ENCODE measurements at regions not wholly inside any gene's neighbourhood (a gene's known extent, or its start where the extent isn't known, plus 50 kb on each side); places are given as distances from the start of the nearest gene placed in this dataset.

GRCh38 chr2:103982691-103983090 is 871.2 kb upstream of the POU3F3 start:
- Histone ChIP-seq H3K36me3 (ENCODE audit: insufficient read depth, low read length) (no peaks in the 10 kb centered on the region), H3K9me3 (ENCODE audit: insufficient read depth, low read depth, low read length) (no peaks in the 10 kb centered on the region), H3K4me1 (ENCODE audit: insufficient read depth, low read length) (peaks cover 10% of the 10 kb centered on the region), H3K4me3 (ENCODE audit: low read length) (no peak overlapping the region), H3K27me3 (ENCODE audit: insufficient read depth, low read length) (no peaks in the 10 kb centered on the region), H3K9ac (ENCODE audit: low read depth, low read length) (no peak overlapping the region), H3K27ac (ENCODE audit: low read depth, low read length) (no peak overlapping the region)
- 100% methylated on average over 3 of the region's 3 CpGs for WGBS

- Histone ChIP-seq H3K9ac (ENCODE audit: low read depth, low read length) (no peak overlapping the region), H3K27ac (ENCODE audit: low read depth, low read length) (no peak overlapping the region), H3K27me3 (ENCODE audit: insufficient read depth, low read length) (no peaks in the 10 kb centered on the region), H3K4me1 (ENCODE audit: insufficient read depth, low read length) (peaks cover 10% of the 10 kb centered on the region), H3K9me3 (ENCODE audit: insufficient read depth, low read depth, low read length) (no peaks in the 10 kb centered on the region), H3K36me3 (ENCODE audit: insufficient read depth, low read length) (no peaks in the 10 kb centered on the region), H3K4me3 (ENCODE audit: low read length) (no peak overlapping the region)
- WGBS = 92% methylated on average over 4 of the region's 4 CpGs
Measured at GRCh38 chr2:103986001-103986400, 867.9 kb upstream of the POU3F3 start.

GRCh38 chr2:103991591-103991990 is 862.3 kb upstream of the POU3F3 start:
- 89% methylated on average over 2 of the region's 2 CpGs for WGBS
- no peak overlapping the region for H3K27ac ChIP-seq (ENCODE audit: low read depth, low read length)
- no peak overlapping the region for H3K4me3 ChIP-seq (ENCODE audit: low read length)

GRCh38 chr2:104004821-104005220 is 849.1 kb upstream of the POU3F3 start:
- WGBS = 97% methylated on average over 3 of the region's 3 CpGs

More at GRCh38 chr2:103991591-103991990, 862.3 kb upstream of the POU3F3 start:
- Histone ChIP-seq H3K9me3 (ENCODE audit: insufficient read depth, low read depth, low read length) (no peaks in the 10 kb centered on the region), H3K4me1 (ENCODE audit: insufficient read depth, low read length) (no peaks in the 10 kb centered on the region), H3K27me3 (ENCODE audit: insufficient read depth, low read length) (no peaks in the 10 kb centered on the region), H3K36me3 (ENCODE audit: insufficient read depth, low read length) (no peaks in the 10 kb centered on the region), H3K9ac (ENCODE audit: low read depth, low read length) (no peak overlapping the region)

GRCh38 chr2:104016801-104017200 is 837.1 kb upstream of the POU3F3 start:
- Histone ChIP-seq H3K27ac (ENCODE audit: low read depth, low read length) (no peak overlapping the region), H3K9me3 (ENCODE audit: insufficient read depth, low read depth, low read length) (peaks cover 11% of the 10 kb centered on the region; the same call in 1 of the 2 replicates), H3K36me3 (ENCODE audit: insufficient read depth, low read length) (no peaks in the 10 kb centered on the region), H3K4me1 (ENCODE audit: insufficient read depth, low read length) (no peaks in the 10 kb centered on the region), H3K4me3 (ENCODE audit: low read length) (no peak overlapping the region), H3K9ac (ENCODE audit: low read depth, low read length) (no peak overlapping the region), H3K27me3 (ENCODE audit: insufficient read depth, low read length) (no peaks in the 10 kb centered on the region)
- 100% methylated on average over 3 of the region's 3 CpGs for WGBS

More at GRCh38 chr2:104004821-104005220, 849.1 kb upstream of the POU3F3 start:
- H3K36me3 ChIP-seq (ENCODE audit: insufficient read depth, low read length) = no peaks in the 10 kb centered on the region
- no peaks in the 10 kb centered on the region for H3K27me3 ChIP-seq (ENCODE audit: insufficient read depth, low read length)
- H3K9me3 ChIP-seq (ENCODE audit: insufficient read depth, low read depth, low read length) = no peaks in the 10 kb centered on the region
- no peak overlapping the region for H3K27ac ChIP-seq (ENCODE audit: low read depth, low read length)
- peaks cover 28% of the 10 kb centered on the region for H3K4me1 ChIP-seq (ENCODE audit: insufficient read depth, low read length)
- H3K4me3 ChIP-seq (ENCODE audit: low read length) = no peak overlapping the region
- no peak overlapping the region for H3K9ac ChIP-seq (ENCODE audit: low read depth, low read length)

- Histone ChIP-seq H3K27me3 (ENCODE audit: insufficient read depth, low read length) (no peaks in the 10 kb centered on the region), H3K4me3 (ENCODE audit: low read length) (no peak overlapping the region), H3K27ac (ENCODE audit: low read depth, low read length) (no peak overlapping the region), H3K9ac (ENCODE audit: low read depth, low read length) (no peak overlapping the region), H3K9me3 (ENCODE audit: insufficient read depth, low read depth, low read length) (no peaks in the 10 kb centered on the region), H3K36me3 (ENCODE audit: insufficient read depth, low read length) (no peaks in the 10 kb centered on the region), H3K4me1 (ENCODE audit: insufficient read depth, low read length) (peaks cover 22% of the 10 kb centered on the region)
- WGBS = 93% methylated on average over 2 of the region's 2 CpGs
Measured at GRCh38 chr2:104023306-104023705, 830.6 kb upstream of the POU3F3 start.

GRCh38 chr2:104023765-104024164 is 830.1 kb upstream of the POU3F3 start:
- no peaks in the 10 kb centered on the region for H3K27me3 ChIP-seq (ENCODE audit: insufficient read depth, low read length)
- H3K27ac ChIP-seq (ENCODE audit: low read depth, low read length) = no peak overlapping the region
- no peaks in the 10 kb centered on the region for H3K36me3 ChIP-seq (ENCODE audit: insufficient read depth, low read length)
- no peak overlapping the region for H3K9ac ChIP-seq (ENCODE audit: low read depth, low read length)
- no peak overlapping the region for H3K4me3 ChIP-seq (ENCODE audit: low read length)
- 72% methylated on average over 8 of the region's 8 CpGs for WGBS
- H3K4me1 ChIP-seq (ENCODE audit: insufficient read depth, low read length) = peaks cover 22% of the 10 kb centered on the region
- no peaks in the 10 kb centered on the region for H3K9me3 ChIP-seq (ENCODE audit: insufficient read depth, low read depth, low read length)

GRCh38 chr2:104025295-104025694 is 828.6 kb upstream of the POU3F3 start:
- H3K27ac ChIP-seq (ENCODE audit: low read depth, low read length) = no peak overlapping the region
- WGBS = 96% methylated on average over 1 of the region's 1 CpG
- H3K36me3 ChIP-seq (ENCODE audit: insufficient read depth, low read length) = no peaks in the 10 kb centered on the region
- no peaks in the 10 kb centered on the region for H3K9me3 ChIP-seq (ENCODE audit: insufficient read depth, low read depth, low read length)
- H3K4me1 ChIP-seq (ENCODE audit: insufficient read depth, low read length) = peaks cover 22% of the 10 kb centered on the region
- no peak overlapping the region for H3K9ac ChIP-seq (ENCODE audit: low read depth, low read length)
- H3K27me3 ChIP-seq (ENCODE audit: insufficient read depth, low read length) = no peaks in the 10 kb centered on the region
- no peak overlapping the region for H3K4me3 ChIP-seq (ENCODE audit: low read length)

GRCh38 chr2:104026725-104027124 is 827.2 kb upstream of the POU3F3 start:
- H3K9me3 ChIP-seq (ENCODE audit: insufficient read depth, low read depth, low read length) = no peaks in the 10 kb centered on the region
- peaks cover 22% of the 10 kb centered on the region for H3K4me1 ChIP-seq (ENCODE audit: insufficient read depth, low read length)
- H3K27ac ChIP-seq (ENCODE audit: low read depth, low read length) = no peak overlapping the region
- no peaks in the 10 kb centered on the region for H3K36me3 ChIP-seq (ENCODE audit: insufficient read depth, low read length)
- no peaks in the 10 kb centered on the region for H3K27me3 ChIP-seq (ENCODE audit: insufficient read depth, low read length)
- 88% methylated on average over 13 of the region's 13 CpGs for WGBS
- H3K4me3 ChIP-seq (ENCODE audit: low read length) = no peak overlapping the region
- no peak overlapping the region for H3K9ac ChIP-seq (ENCODE audit: low read depth, low read length)

- Histone ChIP-seq H3K9ac (ENCODE audit: low read depth, low read length) (no peak overlapping the region), H3K27me3 (ENCODE audit: insufficient read depth, low read length) (no peaks in the 10 kb centered on the region), H3K4me1 (ENCODE audit: insufficient read depth, low read length) (peaks cover 22% of the 10 kb centered on the region), H3K36me3 (ENCODE audit: insufficient read depth, low read length) (no peaks in the 10 kb centered on the region), H3K4me3 (ENCODE audit: low read length) (no peak overlapping the region), H3K27ac (ENCODE audit: low read depth, low read length) (no peak overlapping the region), H3K9me3 (ENCODE audit: insufficient read depth, low read depth, low read length) (no peaks in the 10 kb centered on the region)
- 98% methylated on average over 2 of the region's 2 CpGs for WGBS
Measured at GRCh38 chr2:104027321-104027720, 826.6 kb upstream of the POU3F3 start.

GRCh38 chr2:104028061-104028460 is 825.9 kb upstream of the POU3F3 start:
- WGBS = 91% methylated on average over 4 of the region's 4 CpGs
- Histone ChIP-seq H3K27me3 (ENCODE audit: insufficient read depth, low read length) (no peaks in the 10 kb centered on the region), H3K27ac (ENCODE audit: low read depth, low read length) (no peak overlapping the region), H3K9me3 (ENCODE audit: insufficient read depth, low read depth, low read length) (no peaks in the 10 kb centered on the region), H3K9ac (ENCODE audit: low read depth, low read length) (no peak overlapping the region), H3K4me3 (ENCODE audit: low read length) (no peak overlapping the region), H3K4me1 (ENCODE audit: insufficient read depth, low read length) (peaks cover 18% of the 10 kb centered on the region), H3K36me3 (ENCODE audit: insufficient read depth, low read length) (no peaks in the 10 kb centered on the region)

GRCh38 chr2:104033399-104033798 is 820.5 kb upstream of the POU3F3 start:
- no peaks in the 10 kb centered on the region for H3K27me3 ChIP-seq (ENCODE audit: insufficient read depth, low read length)
- H3K27ac ChIP-seq (ENCODE audit: low read depth, low read length) = no peak overlapping the region
- WGBS = no CpG with 5 or more reads among the region's 3 CpGs
- no peak overlapping the region for H3K4me3 ChIP-seq (ENCODE audit: low read length)
- no peaks in the 10 kb centered on the region for H3K36me3 ChIP-seq (ENCODE audit: insufficient read depth, low read length)
- H3K9me3 ChIP-seq (ENCODE audit: insufficient read depth, low read depth, low read length) = no peaks in the 10 kb centered on the region
- H3K4me1 ChIP-seq (ENCODE audit: insufficient read depth, low read length) = no peaks in the 10 kb centered on the region
- no peak overlapping the region for H3K9ac ChIP-seq (ENCODE audit: low read depth, low read length)
